ENCODE measurements at regions not wholly inside any gene's neighbourhood (a gene's known extent, or its start where the extent isn't known, plus 50 kb on each side); places are given as distances from the start of the nearest gene placed in this dataset.

DNA sequence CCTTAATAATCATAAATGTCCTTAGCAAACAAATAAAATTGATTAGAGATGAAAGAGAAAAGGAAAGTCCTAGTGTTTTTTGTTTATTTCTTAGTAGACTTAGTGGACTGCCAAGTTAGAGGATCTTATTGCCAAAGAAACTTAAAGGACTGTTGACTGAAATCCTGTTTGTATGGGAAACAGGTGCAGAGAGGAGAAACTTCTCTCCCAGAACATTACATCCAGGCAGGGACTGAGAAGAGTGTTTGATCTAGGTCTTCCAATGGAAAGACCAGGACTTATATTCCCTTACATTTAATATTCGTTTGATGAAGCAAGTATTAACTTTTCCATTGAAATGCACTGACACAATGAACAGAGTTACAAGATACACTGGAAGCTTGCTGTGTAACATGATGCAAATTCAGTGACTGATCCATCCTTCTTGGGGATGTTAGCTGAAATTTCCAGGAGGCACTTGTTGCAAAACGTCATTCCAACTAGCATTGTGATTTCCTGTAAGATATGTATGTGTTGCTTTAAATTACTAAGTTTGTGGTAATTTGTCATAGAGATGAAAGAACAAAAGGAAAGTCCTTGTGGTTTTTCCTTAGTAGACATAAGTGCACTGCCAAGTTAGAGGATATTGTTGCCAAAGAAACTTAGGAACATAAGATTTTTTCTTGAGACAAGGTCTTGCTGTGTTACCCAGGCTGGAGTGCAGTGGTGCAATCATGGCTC is 505.6 kb downstream of the STIM2 start:
- Mint-ChIP-seq H3K36me3 (ENCODE audit: low read depth) (no peaks in the 10 kb centered on the region), H3K9me3 (no peaks in the 10 kb centered on the region; the same call in 2 of the 3 replicates), H3K4me3 (no peak overlapping the region), H3K4me1 (peaks cover under 1% of the 10 kb centered on the region; the same call in 2 of the 3 replicates), H3K27ac (no peak overlapping the region), H3K27me3 (ENCODE audit: insufficient read depth, low read depth, poor library complexity) (no peaks in the 10 kb centered on the region)
- Histone ChIP-seq H3K9me2 (ENCODE audit: insufficient read depth) (peaks cover 6% of the 10 kb centered on the region; the same call in 1 of the 2 replicates), H3F3A (replicated peaks; ENCODE audit: low read depth) (no peaks in the 10 kb centered on the region), H3K4me1 (ENCODE audit: insufficient read depth) (no peaks in the 10 kb centered on the region; the same call in 1 of the 2 replicates), H3K79me2 (replicated peaks; ENCODE audit: insufficient read depth) (no peaks in the 10 kb centered on the region), H2AFZ (no peak overlapping the region), H3K36me3 (ENCODE audit: insufficient read depth) (no peaks in the 10 kb centered on the region), H3K27ac (ENCODE audit: low read depth) (no peak overlapping the region), H3K27me3 (ENCODE audit: insufficient read depth) (no peaks in the 10 kb centered on the region), H4K20me1 (replicated peaks; ENCODE audit: insufficient read depth) (no peaks in the 10 kb centered on the region), H3K4me3 (no peak overlapping the region), H3K4me2 (no peak overlapping the region)
- TF ChIP-seq STAT1 (IDR thresholded peaks at IDR 0.05; ENCODE audit: unreplicated experiment), result no peak
- TF ChIP-seq ZNF331 (CRISPR knock-in tag; IDR thresholded peaks at IDR 0.05; ENCODE audit: low read depth), result no peak
- no peak for TF ChIP-seq EZH2 (IDR thresholded peaks at IDR 0.05; ENCODE audit: low read depth, unreplicated experiment)
- TF ChIP-seq, protein P1, sequence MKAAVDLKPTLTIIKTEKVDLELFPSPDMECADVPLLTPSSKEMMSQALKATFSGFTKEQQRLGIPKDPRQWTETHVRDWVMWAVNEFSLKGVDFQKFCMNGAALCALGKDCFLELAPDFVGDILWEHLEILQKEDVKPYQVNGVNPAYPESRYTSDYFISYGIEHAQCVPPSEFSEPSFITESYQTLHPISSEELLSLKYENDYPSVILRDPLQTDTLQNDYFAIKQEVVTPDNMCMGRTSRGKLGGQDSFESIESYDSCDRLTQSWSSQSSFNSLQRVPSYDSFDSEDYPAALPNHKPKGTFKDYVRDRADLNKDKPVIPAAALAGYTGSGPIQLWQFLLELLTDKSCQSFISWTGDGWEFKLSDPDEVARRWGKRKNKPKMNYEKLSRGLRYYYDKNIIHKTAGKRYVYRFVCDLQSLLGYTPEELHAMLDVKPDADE (IDR thresholded peaks at IDR 0.05), result no peak
- TF ChIP-seq POLR2AphosphoS5 (IDR thresholded peaks at IDR 0.05; ENCODE audit: low read depth), result no peak
- TF ChIP-seq, protein P2, sequence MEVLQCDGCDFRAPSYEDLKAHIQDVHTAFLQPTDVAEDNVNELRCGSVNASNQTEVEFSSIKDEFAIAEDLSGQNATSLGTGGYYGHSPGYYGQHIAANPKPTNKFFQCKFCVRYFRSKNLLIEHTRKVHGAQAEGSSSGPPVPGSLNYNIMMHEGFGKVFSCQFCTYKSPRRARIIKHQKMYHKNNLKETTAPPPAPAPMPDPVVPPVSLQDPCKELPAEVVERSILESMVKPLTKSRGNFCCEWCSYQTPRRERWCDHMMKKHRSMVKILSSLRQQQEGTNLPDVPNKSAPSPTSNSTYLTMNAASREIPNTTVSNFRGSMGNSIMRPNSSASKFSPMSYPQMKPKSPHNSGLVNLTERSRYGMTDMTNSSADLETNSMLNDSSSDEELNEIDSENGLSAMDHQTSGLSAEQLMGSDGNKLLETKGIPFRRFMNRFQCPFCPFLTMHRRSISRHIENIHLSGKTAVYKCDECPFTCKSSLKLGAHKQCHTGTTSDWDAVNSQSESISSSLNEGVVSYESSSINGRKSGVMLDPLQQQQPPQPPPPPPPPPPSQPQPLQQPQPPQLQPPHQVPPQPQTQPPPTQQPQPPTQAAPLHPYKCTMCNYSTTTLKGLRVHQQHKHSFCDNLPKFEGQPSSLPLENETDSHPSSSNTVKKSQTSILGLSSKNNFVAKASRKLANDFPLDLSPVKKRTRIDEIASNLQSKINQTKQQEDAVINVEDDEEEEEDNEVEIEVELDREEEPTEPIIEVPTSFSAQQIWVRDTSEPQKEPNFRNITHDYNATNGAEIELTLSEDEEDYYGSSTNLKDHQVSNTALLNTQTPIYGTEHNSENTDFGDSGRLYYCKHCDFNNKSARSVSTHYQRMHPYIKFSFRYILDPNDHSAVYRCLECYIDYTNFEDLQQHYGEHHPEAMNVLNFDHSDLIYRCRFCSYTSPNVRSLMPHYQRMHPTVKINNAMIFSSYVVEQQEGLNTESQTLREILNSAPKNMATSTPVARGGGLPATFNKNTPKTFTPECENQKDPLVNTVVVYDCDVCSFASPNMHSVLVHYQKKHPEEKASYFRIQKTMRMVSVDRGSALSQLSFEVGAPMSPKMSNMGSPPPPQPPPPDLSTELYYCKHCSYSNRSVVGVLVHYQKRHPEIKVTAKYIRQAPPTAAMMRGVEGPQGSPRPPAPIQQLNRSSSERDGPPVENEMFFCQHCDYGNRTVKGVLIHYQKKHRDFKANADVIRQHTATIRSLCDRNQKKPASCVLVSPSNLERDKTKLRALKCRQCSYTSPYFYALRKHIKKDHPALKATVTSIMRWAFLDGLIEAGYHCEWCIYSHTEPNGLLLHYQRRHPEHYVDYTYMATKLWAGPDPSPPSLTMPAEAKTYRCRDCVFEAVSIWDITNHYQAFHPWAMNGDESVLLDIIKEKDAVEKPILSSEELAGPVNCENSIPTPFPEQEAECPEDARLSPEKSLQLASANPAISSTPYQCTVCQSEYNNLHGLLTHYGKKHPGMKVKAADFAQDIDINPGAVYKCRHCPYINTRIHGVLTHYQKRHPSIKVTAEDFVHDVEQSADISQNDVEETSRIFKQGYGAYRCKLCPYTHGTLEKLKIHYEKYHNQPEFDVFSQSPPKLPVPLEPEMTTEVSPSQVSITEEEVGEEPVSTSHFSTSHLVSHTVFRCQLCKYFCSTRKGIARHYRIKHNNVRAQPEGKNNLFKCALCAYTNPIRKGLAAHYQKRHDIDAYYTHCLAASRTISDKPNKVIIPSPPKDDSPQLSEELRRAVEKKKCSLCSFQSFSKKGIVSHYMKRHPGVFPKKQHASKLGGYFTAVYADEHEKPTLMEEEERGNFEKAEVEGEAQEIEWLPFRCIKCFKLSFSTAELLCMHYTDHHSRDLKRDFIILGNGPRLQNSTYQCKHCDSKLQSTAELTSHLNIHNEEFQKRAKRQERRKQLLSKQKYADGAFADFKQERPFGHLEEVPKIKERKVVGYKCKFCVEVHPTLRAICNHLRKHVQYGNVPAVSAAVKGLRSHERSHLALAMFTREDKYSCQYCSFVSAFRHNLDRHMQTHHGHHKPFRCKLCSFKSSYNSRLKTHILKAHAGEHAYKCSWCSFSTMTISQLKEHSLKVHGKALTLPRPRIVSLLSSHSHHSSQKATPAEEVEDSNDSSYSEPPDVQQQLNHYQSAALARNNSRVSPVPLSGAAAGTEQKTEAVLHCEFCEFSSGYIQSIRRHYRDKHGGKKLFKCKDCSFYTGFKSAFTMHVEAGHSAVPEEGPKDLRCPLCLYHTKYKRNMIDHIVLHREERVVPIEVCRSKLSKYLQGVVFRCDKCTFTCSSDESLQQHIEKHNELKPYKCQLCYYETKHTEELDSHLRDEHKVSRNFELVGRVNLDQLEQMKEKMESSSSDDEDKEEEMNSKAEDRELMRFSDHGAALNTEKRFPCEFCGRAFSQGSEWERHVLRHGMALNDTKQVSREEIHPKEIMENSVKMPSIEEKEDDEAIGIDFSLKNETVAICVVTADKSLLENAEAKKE (CRISPR knock-in tag; IDR thresholded peaks at IDR 0.05), result no peak
- no peak for TF ChIP-seq CREB1 (CRISPR knock-in tag; IDR thresholded peaks at IDR 0.05; ENCODE audit: low read depth)
- TF ChIP-seq, protein P3, sequence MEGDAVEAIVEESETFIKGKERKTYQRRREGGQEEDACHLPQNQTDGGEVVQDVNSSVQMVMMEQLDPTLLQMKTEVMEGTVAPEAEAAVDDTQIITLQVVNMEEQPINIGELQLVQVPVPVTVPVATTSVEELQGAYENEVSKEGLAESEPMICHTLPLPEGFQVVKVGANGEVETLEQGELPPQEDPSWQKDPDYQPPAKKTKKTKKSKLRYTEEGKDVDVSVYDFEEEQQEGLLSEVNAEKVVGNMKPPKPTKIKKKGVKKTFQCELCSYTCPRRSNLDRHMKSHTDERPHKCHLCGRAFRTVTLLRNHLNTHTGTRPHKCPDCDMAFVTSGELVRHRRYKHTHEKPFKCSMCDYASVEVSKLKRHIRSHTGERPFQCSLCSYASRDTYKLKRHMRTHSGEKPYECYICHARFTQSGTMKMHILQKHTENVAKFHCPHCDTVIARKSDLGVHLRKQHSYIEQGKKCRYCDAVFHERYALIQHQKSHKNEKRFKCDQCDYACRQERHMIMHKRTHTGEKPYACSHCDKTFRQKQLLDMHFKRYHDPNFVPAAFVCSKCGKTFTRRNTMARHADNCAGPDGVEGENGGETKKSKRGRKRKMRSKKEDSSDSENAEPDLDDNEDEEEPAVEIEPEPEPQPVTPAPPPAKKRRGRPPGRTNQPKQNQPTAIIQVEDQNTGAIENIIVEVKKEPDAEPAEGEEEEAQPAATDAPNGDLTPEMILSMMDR (conservative IDR thresholded peaks at IDR 0.05; ENCODE audit: low read depth in 2 of 2), result no peak
- no peak for TF ChIP-seq ZNF114 (CRISPR knock-in tag; IDR thresholded peaks at IDR 0.05)
- no peak for TF ChIP-seq NANOG (IDR thresholded peaks at IDR 0.05; ENCODE audit: borderline replicate concordance)
- TF ChIP-seq EZH2phosphoT487 (IDR thresholded peaks at IDR 0.05; ENCODE audit: unreplicated experiment), result no peak
- TF ChIP-seq, protein P4, sequence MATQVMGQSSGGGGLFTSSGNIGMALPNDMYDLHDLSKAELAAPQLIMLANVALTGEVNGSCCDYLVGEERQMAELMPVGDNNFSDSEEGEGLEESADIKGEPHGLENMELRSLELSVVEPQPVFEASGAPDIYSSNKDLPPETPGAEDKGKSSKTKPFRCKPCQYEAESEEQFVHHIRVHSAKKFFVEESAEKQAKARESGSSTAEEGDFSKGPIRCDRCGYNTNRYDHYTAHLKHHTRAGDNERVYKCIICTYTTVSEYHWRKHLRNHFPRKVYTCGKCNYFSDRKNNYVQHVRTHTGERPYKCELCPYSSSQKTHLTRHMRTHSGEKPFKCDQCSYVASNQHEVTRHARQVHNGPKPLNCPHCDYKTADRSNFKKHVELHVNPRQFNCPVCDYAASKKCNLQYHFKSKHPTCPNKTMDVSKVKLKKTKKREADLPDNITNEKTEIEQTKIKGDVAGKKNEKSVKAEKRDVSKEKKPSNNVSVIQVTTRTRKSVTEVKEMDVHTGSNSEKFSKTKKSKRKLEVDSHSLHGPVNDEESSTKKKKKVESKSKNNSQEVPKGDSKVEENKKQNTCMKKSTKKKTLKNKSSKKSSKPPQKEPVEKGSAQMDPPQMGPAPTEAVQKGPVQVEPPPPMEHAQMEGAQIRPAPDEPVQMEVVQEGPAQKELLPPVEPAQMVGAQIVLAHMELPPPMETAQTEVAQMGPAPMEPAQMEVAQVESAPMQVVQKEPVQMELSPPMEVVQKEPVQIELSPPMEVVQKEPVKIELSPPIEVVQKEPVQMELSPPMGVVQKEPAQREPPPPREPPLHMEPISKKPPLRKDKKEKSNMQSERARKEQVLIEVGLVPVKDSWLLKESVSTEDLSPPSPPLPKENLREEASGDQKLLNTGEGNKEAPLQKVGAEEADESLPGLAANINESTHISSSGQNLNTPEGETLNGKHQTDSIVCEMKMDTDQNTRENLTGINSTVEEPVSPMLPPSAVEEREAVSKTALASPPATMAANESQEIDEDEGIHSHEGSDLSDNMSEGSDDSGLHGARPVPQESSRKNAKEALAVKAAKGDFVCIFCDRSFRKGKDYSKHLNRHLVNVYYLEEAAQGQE (IDR thresholded peaks at IDR 0.05; ENCODE audit: unreplicated experiment), result no peak
- TF ChIP-seq JUNB (IDR thresholded peaks at IDR 0.05; ENCODE audit: unreplicated experiment), result no peak
- no peak for DNase-seq (ENCODE audit: low spot score)
- ATAC-seq, result no peak
